B cell (primary cell): ENCODE measurements at regions not wholly inside any gene's neighbourhood (a gene's known extent, or its start where the extent isn't known, plus 50 kb on each side); places are given as distances from the start of the nearest gene placed in this dataset.

ENCODE experiments used
- ATAC-seq: fragments of 200-7000 bp; cut with Tn5 transposase; one replicate; pipeline ENCODE4 v1.10.0; 2021; ENCODE audit warnings: low read depth, mild to moderate bottlenecking, moderate number of reproducible peaks, moderate library complexity
- CTCF ChIA-PET: fragments of 350-600 bp; sonication (Branson Sonifier 250); formaldehyde crosslinking; loops from one replicate; lab custom pipeline; 2021; ENCODE audit warnings: antibody characterized with exemption, inconsistent platforms; lab: Charles Lee
- POLR2A ChIA-PET: fragments of 350-600 bp; sonication (Branson Sonifier 250); formaldehyde crosslinking; loops from one replicate; lab custom pipeline; 2021; ENCODE audit warnings: antibody characterized with exemption; lab: Charles Lee
- DNase-seq: peaks from one replicate; pipeline ENCODE4 v3.0.0; 2013
- H2AFZ ChIP-seq: 2 replicates; pipeline ENCODE4 v1.6.1; 2012; ENCODE audit warnings: mild to moderate bottlenecking, low read depth, low read length; ENCODE audit not compliant: insufficient read depth, poor library complexity, severe bottlenecking
- H3K27ac ChIP-seq, 2 donors: 1 replicate in 1 of 2; 2 replicates in 1 of 2; pipeline ENCODE4 v1.5.1; 2012 to 2013; ENCODE audit warnings: low read length in 2 of 2, mild to moderate bottlenecking in 2 of 2, moderate library complexity in 1 of 2
- H3K27me3 ChIP-seq, 4 experiments: fragments of 200-600 bp in 1 of 4; sonication (generic) in 1 of 4; replicated peaks in 1 of 4; 1 replicate in 2 of 4; 2 replicates in 2 of 4; pipeline versions ENCODE4 v1.6.1 to v1.7.0; 2013 to 2016; ENCODE audit warnings: low read length in 3 of 4, mild to moderate bottlenecking in 2 of 4, mixed read lengths in 1 of 4, moderate library complexity in 1 of 4; ENCODE audit not compliant: insufficient read depth in 4 of 4, control insufficient read depth in 3 of 4; ENCODE audit errors: control extremely low read depth in 1 of 4
- H3K36me3 ChIP-seq, 2 experiments: replicated peaks in 1 of 2; 1 replicate in 1 of 2; 2 replicates in 1 of 2; pipeline versions ENCODE4 v1.6.1 to v1.7.1; 2013; ENCODE audit warnings: low read length in 1 of 2; ENCODE audit not compliant: insufficient read depth in 2 of 2, control insufficient read depth in 1 of 2; ENCODE audit errors: control extremely low read depth in 1 of 2, extremely low read depth in 1 of 2
- H3K4me1 ChIP-seq, 2 donors: fragments of 200-600 bp in 1 of 2; sonication (generic) in 1 of 2; 1 replicate in 1 of 2; 2 replicates in 1 of 2; pipeline versions ENCODE4 v1.5.1 to v1.6.1; 2013 to 2017; ENCODE audit warnings: low read length in 2 of 2; ENCODE audit not compliant: control insufficient read depth in 2 of 2, insufficient read depth in 2 of 2
- H3K4me2 ChIP-seq: replicated peaks from 2 replicates; pipeline ENCODE3; 2012; ENCODE audit warnings: mild to moderate bottlenecking, low read depth, low read length; ENCODE audit not compliant: poor library complexity, severe bottlenecking
- H3K4me3 ChIP-seq, 5 experiments: fragments of 200-600 bp in 1 of 5; sonication (generic) in 1 of 5; 1 replicate in 3 of 5; 2 replicates in 2 of 5; pipeline versions ENCODE4 v1.5.1 to v1.7.0; 2011 to 2016; ENCODE audit warnings: low read length in 4 of 5, mild to moderate bottlenecking in 4 of 5, low read depth in 2 of 5, control low read depth in 1 of 5, moderate library complexity in 1 of 5; ENCODE audit not compliant: insufficient read depth in 1 of 5; ENCODE audit errors: control extremely low read depth in 1 of 5, extremely low read depth in 1 of 5
- H3K79me2 ChIP-seq: fragments of 200-600 bp; sonication (generic); one replicate; pipeline ENCODE4 v1.6.0; 2016; ENCODE audit warnings: low read length; ENCODE audit not compliant: control insufficient read depth, insufficient read depth
- H3K9ac ChIP-seq: fragments of 200-600 bp; sonication (generic); 2 replicates; pipeline ENCODE4 v1.6.1; 2017; ENCODE audit warnings: mild to moderate bottlenecking, low read length, moderate library complexity
- H3K9me3 ChIP-seq, 3 donors: one replicate each; pipeline versions ENCODE4 v1.6.1 to v1.7.1; 2013; ENCODE audit warnings: low read length in 2 of 3; ENCODE audit not compliant: control insufficient read depth in 2 of 3, insufficient read depth in 1 of 3; ENCODE audit errors: control extremely low read depth in 1 of 3
- H4K20me1 ChIP-seq: 2 replicates; pipeline ENCODE4 v1.6.0; 2012; ENCODE audit warnings: mild to moderate bottlenecking, low read length; ENCODE audit not compliant: insufficient read depth, control insufficient read depth, poor library complexity, severe bottlenecking
- H3K27ac Mint-ChIP-seq: one replicate; pipeline ENCODE4 v1.8.0; 2021; ENCODE audit warnings: mixed read lengths
- H3K27me3 Mint-ChIP-seq: one replicate; pipeline ENCODE4 v1.8.0; 2021; ENCODE audit warnings: mixed read lengths
- H3K4me1 Mint-ChIP-seq: one replicate; pipeline ENCODE4 v1.8.0; 2021; ENCODE audit warnings: mixed read lengths
- H3K4me3 Mint-ChIP-seq: one replicate; pipeline ENCODE4 v1.8.0; 2021; ENCODE audit warnings: mixed read lengths
- H3K9me3 Mint-ChIP-seq: one replicate; pipeline ENCODE4 v1.8.0; 2022; ENCODE audit warnings: mixed read lengths; ENCODE audit not compliant: insufficient read depth
- EZH2 ChIP-seq: IDR thresholded peaks from 2 replicates; pipeline ENCODE4 v1.6.1; 2012; ENCODE audit warnings: borderline replicate concordance, low read depth, mild to moderate bottlenecking, moderate library complexity, low read length; ENCODE audit not compliant: insufficient read depth, poor library complexity, severe bottlenecking
- WGBS: methylation state at CpG from one replicate; pipeline ENCODE4 v1.1.5; 2013; ENCODE audit warnings: missing lambda C conversion rate; ENCODE audit not compliant: insufficient coverage; 5-methylcytosine and 5-hydroxymethylcytosine counted together
- intact Hi-C: fragments of 100-400 bp; cut with micrococcal nuclease; formaldehyde crosslinking; loops from one replicate; pipeline ENCODE4 v1.10.0; 2022
- TF ChIP-seq, protein P1 (sequence below): fragments of 200-600 bp; IDR thresholded peaks from one replicate; pipeline ENCODE4 v1.8.0; 2022; ENCODE audit warnings: antibody characterized with exemption, mild to moderate bottlenecking

DNA sequence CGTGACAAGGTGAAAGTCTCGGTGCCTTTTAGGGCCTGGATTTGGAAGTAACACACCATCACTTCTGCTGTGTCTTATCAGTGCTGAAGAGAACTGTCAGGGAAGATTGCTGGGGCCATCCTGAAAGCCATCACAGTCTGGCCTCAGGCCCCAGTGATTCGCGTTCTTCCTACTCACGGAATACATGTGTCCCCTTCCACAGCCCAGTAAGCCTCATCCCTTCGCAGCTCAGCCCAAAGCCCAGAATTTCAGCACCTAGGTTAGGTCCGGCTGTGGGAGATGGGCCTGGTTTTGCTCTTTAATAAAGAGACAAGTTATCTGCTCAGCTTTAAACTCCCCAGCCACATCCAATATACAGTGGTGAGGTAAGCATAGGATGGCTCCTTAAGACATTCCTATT lies 113.0 kb upstream of the SPACA7 start:
- Histone ChIP-seq H3K27me3 (no peaks in the 10 kb centered on the region), H3K36me3 (no peaks in the 10 kb centered on the region), H2AFZ (no peak overlapping the region), H3K27ac (no peak overlapping the region), H3K4me3 (no peak overlapping the region), H3K9me3 (peaks cover 0 to 14% (median 0%) of the 10 kb centered on the region in 3 donors), H3K4me2 (no peak overlapping the region), H3K9ac (no peak overlapping the region), H3K4me1 (no peaks in the 10 kb centered on the region), H4K20me1 (no peaks in the 10 kb centered on the region), H3K79me2 (no peaks in the 10 kb centered on the region)
- TF ChIP-seq EZH2: no peak
- TF ChIP-seq, protein P1, sequence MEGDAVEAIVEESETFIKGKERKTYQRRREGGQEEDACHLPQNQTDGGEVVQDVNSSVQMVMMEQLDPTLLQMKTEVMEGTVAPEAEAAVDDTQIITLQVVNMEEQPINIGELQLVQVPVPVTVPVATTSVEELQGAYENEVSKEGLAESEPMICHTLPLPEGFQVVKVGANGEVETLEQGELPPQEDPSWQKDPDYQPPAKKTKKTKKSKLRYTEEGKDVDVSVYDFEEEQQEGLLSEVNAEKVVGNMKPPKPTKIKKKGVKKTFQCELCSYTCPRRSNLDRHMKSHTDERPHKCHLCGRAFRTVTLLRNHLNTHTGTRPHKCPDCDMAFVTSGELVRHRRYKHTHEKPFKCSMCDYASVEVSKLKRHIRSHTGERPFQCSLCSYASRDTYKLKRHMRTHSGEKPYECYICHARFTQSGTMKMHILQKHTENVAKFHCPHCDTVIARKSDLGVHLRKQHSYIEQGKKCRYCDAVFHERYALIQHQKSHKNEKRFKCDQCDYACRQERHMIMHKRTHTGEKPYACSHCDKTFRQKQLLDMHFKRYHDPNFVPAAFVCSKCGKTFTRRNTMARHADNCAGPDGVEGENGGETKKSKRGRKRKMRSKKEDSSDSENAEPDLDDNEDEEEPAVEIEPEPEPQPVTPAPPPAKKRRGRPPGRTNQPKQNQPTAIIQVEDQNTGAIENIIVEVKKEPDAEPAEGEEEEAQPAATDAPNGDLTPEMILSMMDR: no peak
- intact Hi-C loops: no loop called here
- Mint-ChIP-seq H3K4me3 (no peak overlapping the region), H3K9me3 (no peaks in the 10 kb centered on the region), H3K27me3 (no peaks in the 10 kb centered on the region), H3K4me1 (no peaks in the 10 kb centered on the region), H3K27ac (no peak overlapping the region)
- DNase-seq (no peak), ATAC-seq (no peak)
- ChIA-PET POLR2A (no interaction called here), CTCF (no interaction called here)
- 98% methylated on average over 5 of the region's 7 CpGs for WGBS

DNA sequence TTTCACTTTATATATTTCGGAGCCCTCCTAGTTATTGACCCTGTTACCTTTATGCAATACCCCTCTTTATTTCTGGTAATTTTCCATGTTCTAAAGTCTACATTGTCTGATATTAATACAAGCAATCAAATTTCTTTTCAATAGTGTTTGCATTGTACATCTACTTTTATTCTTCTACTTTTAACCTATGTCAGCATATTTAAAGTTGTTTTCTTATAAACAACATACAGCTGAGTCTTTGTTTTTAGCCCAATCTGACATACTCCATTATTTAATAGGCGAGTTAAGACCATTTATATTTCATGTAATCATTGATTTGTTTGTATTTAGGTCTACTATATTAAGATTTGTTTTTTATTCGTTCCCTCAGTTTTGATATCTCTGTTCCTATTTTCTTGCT lies 108.5 kb upstream of the SPACA7 start:
- H3K4me2 ChIP-seq: no peak overlapping the region
- ChIA-PET CTCF (no interaction called here), POLR2A (no interaction called here)
- no peaks in the 10 kb centered on the region for H4K20me1 ChIP-seq
- no peaks in the 10 kb centered on the region for H3K4me1 Mint-ChIP-seq
- H3K9ac ChIP-seq: no peak overlapping the region
- H3K9me3 Mint-ChIP-seq: no peaks in the 10 kb centered on the region
- no peaks in the 10 kb centered on the region for H3K27me3 ChIP-seq
- no peaks in the 10 kb centered on the region for H3K4me1 ChIP-seq
- H3K27me3 Mint-ChIP-seq: no peaks in the 10 kb centered on the region
- no peak overlapping the region for H3K27ac Mint-ChIP-seq
- DNase-seq (no peak), ATAC-seq (no peak)
- no peak overlapping the region for H3K4me3 Mint-ChIP-seq
- H3K9me3 ChIP-seq: peaks cover 0 to 5% (median 0%) of the 10 kb centered on the region in 3 donors
- H3K4me3 ChIP-seq: no peak overlapping the region
- no peaks in the 10 kb centered on the region for H3K36me3 ChIP-seq
- H2AFZ ChIP-seq: no peak overlapping the region
- no CpG with 5 or more reads among the region's 3 CpGs for WGBS
- H3K79me2 ChIP-seq: no peaks in the 10 kb centered on the region
- intact Hi-C loops: no loop called here
- no peak for TF ChIP-seq EZH2
- TF ChIP-seq, protein P1: no peak
- H3K27ac ChIP-seq: no peak overlapping the region
